ENCODE measurements at regions not wholly inside any gene's neighbourhood (a gene's known extent, or its start where the extent isn't known, plus 50 kb on each side); places are given as distances from the start of the nearest gene placed in this dataset.

DNA sequence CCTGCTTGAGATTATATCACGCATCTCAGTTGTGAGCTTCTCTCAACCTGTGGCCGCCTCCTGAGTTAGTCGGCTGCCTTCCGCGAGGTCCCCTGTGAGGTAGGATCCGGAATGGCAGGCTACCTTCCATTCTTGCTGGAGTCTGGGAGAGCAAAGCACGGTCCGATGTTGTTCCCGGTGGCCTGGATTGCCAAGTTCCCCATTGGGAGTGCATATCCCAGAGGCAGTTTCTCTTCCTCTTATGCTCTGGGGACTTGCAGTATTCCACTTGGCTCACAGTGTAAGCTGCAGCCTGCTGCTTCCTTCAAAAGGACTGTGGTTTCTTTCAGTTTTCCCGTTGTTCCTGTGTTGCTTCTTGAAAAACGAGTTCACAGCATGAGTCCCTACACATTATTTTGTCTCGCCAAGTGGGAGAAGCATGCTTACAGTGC lies 225.4 kb upstream of the ZWINT start:
- H3K4me3 ChIP-seq (ENCODE audit: low read depth, low read length), result no peak overlapping the region
- TF ChIP-seq, protein P1, sequence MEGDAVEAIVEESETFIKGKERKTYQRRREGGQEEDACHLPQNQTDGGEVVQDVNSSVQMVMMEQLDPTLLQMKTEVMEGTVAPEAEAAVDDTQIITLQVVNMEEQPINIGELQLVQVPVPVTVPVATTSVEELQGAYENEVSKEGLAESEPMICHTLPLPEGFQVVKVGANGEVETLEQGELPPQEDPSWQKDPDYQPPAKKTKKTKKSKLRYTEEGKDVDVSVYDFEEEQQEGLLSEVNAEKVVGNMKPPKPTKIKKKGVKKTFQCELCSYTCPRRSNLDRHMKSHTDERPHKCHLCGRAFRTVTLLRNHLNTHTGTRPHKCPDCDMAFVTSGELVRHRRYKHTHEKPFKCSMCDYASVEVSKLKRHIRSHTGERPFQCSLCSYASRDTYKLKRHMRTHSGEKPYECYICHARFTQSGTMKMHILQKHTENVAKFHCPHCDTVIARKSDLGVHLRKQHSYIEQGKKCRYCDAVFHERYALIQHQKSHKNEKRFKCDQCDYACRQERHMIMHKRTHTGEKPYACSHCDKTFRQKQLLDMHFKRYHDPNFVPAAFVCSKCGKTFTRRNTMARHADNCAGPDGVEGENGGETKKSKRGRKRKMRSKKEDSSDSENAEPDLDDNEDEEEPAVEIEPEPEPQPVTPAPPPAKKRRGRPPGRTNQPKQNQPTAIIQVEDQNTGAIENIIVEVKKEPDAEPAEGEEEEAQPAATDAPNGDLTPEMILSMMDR (IDR thresholded peaks at IDR 0.05; ENCODE audit: low read depth, low read length), result no peak
- peak; percentile 23 for DNase-seq (ENCODE audit: low read depth, low spot score)

DNA sequence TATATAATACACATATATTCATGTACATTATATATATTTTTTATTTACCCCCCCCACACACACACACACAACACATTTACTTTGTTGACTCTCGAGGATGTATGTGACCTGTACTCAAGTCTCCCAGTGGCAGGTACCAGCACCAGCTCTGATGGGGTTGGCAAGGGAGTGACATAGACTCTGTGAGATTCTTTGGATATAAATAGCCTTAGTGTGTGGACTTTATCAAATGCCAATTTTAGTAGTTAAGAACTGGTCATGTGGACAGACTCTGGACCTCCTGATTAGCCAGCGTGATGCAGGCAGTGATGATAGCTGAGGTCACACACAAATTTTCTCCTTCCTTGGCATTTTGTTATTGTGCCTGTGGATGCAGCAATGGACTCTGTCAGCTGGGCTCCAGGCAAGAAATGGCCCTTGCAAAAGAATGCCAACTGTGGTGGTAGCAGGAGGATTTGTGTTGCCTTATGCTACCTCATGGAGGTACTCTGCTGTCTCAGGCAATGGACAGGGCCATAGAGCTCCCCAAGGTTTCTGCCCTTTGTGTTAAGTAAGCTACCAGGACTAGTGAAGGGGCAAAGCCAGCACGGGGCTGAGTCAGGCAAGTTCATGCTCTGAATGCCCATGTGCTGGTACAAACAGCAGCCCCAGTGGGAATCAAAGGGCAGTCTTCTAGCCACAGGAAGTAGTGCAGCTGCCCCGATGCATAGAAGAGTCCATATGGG lies 224.6 kb upstream of the ZWINT start:
- no peak overlapping the region for H3K4me3 ChIP-seq (ENCODE audit: low read depth, low read length)
- in situ Hi-C loops (cut with HindIII; ENCODE audit: low sequenced_read_pairs), result no loop called here
- DNase-seq (ENCODE audit: low read depth, low spot score), result no peak
- TF ChIP-seq, protein P1 (IDR thresholded peaks at IDR 0.05; ENCODE audit: low read depth, low read length), result no peak

More for the DNA sequence above, 225.4 kb upstream of the ZWINT start:
- in situ Hi-C loops (cut with HindIII; ENCODE audit: low sequenced_read_pairs), result no loop called here

DNA sequence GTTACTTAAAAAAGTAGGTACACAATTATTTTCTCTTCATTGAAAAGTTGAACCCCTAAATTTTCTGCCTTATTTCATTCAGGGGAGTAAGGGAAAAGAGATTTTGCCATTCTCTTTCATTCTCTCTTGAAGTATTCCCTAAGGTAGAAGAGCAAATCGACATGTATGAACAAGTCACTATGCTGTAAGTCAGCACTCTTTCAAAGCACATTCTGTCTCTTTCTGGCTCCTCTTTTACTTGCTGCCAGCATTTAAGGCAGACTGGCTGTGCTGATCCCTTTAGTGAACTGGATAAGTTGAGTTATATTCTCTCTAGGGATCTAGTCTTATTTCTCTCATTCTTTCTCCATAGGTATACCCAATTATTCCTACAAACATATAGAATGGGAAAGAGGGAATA lies 222.3 kb upstream of the ZWINT start:
- DNase-seq (ENCODE audit: low read depth, low spot score), result no peak
- TF ChIP-seq, protein P1 (IDR thresholded peaks at IDR 0.05; ENCODE audit: low read depth, low read length), result no peak
- no peak overlapping the region for H3K4me3 ChIP-seq (ENCODE audit: low read depth, low read length)
- in situ Hi-C loops (cut with HindIII; ENCODE audit: low sequenced_read_pairs), result no loop called here

DNA sequence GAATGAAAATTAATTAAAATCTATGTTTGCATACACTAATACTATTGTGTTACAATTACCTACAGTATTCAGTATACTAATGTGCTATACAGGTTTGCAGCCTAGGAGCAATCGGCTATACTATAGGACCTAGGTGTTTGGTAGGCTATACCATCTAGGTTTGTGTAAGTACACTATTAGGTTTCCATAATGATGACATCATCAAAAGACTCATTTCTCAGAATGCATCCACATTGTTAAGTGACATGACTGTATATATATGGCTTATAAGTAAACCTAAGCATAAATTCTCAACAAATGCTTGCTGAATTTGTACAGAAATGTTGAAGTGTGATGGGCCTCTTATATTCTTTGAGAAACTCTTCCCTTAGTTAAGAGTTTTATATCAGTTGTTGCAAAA lies 206.5 kb upstream of the ZWINT start:
- H3K4me3 ChIP-seq (ENCODE audit: low read depth, low read length), result no peak overlapping the region
- no peak for DNase-seq (ENCODE audit: low read depth, low spot score)
- TF ChIP-seq, protein P1 (IDR thresholded peaks at IDR 0.05; ENCODE audit: low read depth, low read length), result no peak
- in situ Hi-C loops (cut with HindIII; ENCODE audit: low sequenced_read_pairs), result no loop called here

DNA sequence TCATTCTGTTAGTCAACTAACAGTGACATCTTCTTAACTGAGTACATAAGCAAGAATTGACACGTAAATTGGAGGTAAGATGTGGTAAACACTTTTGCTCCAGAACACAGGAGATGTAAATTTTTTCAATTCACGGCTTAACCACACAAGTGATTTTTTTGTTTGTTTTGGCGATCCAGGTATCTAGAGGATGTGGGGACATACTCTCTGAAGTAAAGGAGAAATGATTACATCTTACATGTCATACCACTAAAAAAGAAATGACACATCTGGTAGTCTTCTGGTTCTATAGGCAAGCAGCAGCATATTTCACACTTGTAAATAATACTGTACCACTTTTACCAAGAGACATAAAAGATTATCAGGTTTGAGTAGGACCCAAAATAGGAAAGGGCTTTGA lies 200.3 kb upstream of the ZWINT start:
- in situ Hi-C loops (cut with HindIII; ENCODE audit: low sequenced_read_pairs), result no loop called here
- TF ChIP-seq, protein P1 (IDR thresholded peaks at IDR 0.05; ENCODE audit: low read depth, low read length), result no peak
- H3K4me3 ChIP-seq (ENCODE audit: low read depth, low read length), result no peak overlapping the region
- no peak for DNase-seq (ENCODE audit: low read depth, low spot score)

DNA sequence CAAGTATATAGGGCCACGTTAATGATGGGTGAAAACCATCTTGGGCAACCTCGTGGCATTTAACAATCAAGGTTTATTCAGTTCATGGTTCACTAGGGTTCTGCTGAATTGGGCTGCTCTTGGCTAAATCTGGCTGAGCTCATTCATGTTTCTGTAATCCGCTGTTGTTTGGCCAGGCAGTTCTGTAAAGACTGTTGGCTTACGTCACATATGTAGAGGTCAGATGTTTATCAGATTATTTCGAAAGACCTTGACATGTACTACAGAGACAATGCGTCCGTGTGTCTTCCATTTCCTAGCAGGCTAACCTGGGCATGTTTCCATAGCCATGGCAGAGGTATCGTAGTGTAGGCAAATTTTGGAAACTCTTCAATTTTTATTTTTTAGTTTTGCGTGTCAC lies 190.0 kb upstream of the ZWINT start:
- no peak for DNase-seq (ENCODE audit: low read depth, low spot score)
- TF ChIP-seq, protein P1 (IDR thresholded peaks at IDR 0.05; ENCODE audit: low read depth, low read length), result no peak
- in situ Hi-C loops (cut with HindIII; ENCODE audit: low sequenced_read_pairs), result no loop called here
- H3K4me3 ChIP-seq (ENCODE audit: low read depth, low read length), result no peak overlapping the region

Data from astrocyte of the spinal cord (primary cell).